ENCODE measurements at regions not wholly inside any gene's neighbourhood (a gene's known extent, or its start where the extent isn't known, plus 50 kb on each side); places are given as distances from the start of the nearest gene placed in this dataset.

DNA sequence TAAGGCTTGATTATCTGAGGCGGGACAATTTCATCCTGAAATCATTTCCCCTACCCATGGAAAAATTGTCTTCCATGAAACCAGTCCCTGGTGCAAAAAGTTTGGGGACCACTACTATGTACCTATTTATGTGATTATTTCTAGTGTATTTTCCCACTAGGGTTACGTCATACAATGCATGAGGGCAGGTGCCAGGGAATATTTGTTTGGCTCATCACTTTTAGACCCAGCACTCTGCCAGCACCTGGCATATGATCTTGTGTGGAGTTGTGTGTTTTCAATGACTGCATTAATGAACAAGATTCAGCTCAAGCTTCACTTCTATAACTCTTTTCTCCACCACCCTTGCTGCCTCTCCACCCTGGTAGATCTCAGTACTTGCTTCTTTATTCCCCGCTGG is 73.3 kb upstream of the TNKS2 start:
- POLR2A ChIA-PET = no interaction called here

DNA sequence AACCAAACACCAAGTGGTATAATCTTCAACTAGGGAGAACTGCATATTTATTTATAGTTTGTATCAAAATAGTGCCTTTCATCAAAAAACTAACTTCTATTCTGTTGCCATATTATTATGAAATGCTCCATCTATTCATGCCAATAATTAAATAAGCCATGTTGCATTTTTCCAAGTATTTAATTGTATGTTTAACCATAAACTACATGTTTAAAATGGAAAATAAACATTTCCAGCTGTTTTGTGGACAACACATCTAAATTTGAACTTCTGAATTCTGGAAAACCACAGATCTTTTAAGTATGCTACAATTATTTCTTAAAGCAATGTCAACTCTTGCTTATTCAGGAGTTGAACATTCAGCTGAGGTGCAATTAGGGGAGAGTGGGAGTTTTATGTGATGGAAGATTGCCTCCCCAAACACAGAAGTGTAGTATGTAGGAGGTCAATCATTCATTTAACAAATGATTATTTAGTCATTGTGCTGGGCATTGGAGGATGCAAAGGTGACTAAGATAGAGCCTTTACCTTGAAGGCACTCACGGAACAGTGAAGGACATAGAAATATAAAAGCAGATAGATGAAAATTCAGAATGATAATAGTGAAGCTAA is 80.7 kb upstream of the PPP1R3C start:
- H3K4me2 ChIP-seq = no peak overlapping the region
- no peak overlapping the region for H3K9ac ChIP-seq
- no peaks in the 10 kb centered on the region for H4K20me1 ChIP-seq (ENCODE audit: insufficient read depth)
- H2AFZ ChIP-seq (ENCODE audit: low read depth) = no peak overlapping the region
- H3K27me3 ChIP-seq (ENCODE audit: insufficient read depth) = no peaks in the 10 kb centered on the region
- no peak for TF ChIP-seq FOSL2 (IDR thresholded peaks at IDR 0.05; ENCODE audit: borderline replicate concordance, low read depth)
- no peak for TF ChIP-seq NFIC (IDR thresholded peaks at IDR 0.05; ENCODE audit: borderline replicate concordance)
- no peak for TF ChIP-seq GABPA (IDR thresholded peaks at IDR 0.05; ENCODE audit: low read depth)
- no peak for TF ChIP-seq YY1 (IDR thresholded peaks at IDR 0.05; ENCODE audit: low read depth)
- TF ChIP-seq, protein P1, sequence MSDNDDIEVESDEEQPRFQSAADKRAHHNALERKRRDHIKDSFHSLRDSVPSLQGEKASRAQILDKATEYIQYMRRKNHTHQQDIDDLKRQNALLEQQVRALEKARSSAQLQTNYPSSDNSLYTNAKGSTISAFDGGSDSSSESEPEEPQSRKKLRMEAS (IDR thresholded peaks at IDR 0.05; ENCODE audit: low read depth) = no peak
- TF ChIP-seq, protein P2, sequence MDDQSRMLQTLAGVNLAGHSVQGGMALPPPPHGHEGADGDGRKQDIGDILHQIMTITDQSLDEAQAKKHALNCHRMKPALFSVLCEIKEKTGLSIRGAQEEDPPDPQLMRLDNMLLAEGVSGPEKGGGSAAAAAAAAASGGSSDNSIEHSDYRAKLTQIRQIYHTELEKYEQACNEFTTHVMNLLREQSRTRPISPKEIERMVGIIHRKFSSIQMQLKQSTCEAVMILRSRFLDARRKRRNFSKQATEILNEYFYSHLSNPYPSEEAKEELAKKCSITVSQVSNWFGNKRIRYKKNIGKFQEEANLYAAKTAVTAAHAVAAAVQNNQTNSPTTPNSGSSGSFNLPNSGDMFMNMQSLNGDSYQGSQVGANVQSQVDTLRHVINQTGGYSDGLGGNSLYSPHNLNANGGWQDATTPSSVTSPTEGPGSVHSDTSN (IDR thresholded peaks at IDR 0.05) = no peak
- no peak for TF ChIP-seq SIN3A (IDR thresholded peaks at IDR 0.05; ENCODE audit: borderline replicate concordance, low read depth, low read length)
- no peak for TF ChIP-seq RCOR1 (IDR thresholded peaks at IDR 0.05; ENCODE audit: low read length)
- TF ChIP-seq, protein P3, sequence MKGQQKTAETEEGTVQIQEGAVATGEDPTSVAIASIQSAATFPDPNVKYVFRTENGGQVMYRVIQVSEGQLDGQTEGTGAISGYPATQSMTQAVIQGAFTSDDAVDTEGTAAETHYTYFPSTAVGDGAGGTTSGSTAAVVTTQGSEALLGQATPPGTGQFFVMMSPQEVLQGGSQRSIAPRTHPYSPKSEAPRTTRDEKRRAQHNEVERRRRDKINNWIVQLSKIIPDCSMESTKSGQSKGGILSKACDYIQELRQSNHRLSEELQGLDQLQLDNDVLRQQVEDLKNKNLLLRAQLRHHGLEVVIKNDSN (IDR thresholded peaks at IDR 0.05; ENCODE audit: borderline replicate concordance, low read depth) = no peak
- no peak for TF ChIP-seq RFX5 (IDR thresholded peaks at IDR 0.05; ENCODE audit: low read length)
- TF ChIP-seq EP300 (IDR thresholded peaks at IDR 0.05; ENCODE audit: borderline replicate concordance in 1 of 2, low read depth in 1 of 2, low read length in 1 of 2) = no peak
- TF ChIP-seq, protein P4, sequence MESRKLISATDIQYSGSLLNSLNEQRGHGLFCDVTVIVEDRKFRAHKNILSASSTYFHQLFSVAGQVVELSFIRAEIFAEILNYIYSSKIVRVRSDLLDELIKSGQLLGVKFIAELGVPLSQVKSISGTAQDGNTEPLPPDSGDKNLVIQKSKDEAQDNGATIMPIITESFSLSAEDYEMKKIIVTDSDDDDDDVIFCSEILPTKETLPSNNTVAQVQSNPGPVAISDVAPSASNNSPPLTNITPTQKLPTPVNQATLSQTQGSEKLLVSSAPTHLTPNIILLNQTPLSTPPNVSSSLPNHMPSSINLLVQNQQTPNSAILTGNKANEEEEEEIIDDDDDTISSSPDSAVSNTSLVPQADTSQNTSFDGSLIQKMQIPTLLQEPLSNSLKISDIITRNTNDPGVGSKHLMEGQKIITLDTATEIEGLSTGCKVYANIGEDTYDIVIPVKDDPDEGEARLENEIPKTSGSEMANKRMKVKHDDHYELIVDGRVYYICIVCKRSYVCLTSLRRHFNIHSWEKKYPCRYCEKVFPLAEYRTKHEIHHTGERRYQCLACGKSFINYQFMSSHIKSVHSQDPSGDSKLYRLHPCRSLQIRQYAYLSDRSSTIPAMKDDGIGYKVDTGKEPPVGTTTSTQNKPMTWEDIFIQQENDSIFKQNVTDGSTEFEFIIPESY (IDR thresholded peaks at IDR 0.05; ENCODE audit: borderline replicate concordance, low read depth) = no peak
- no peaks in the 10 kb centered on the region for H3K9me2 ChIP-seq
- H3K27ac ChIP-seq (ENCODE audit: low read depth in 2 of 2, low read length in 1 of 2) = no peak overlapping the region
- ChIA-PET CTCF (interaction anchor here (0.8 to 1.4 kb wide), 3 partner anchors 14 to 24 kb away, joined by 3 read pairs; no protein-coding TSS in a partner anchor), POLR2A (no interaction called here)
- H3K4me3 ChIP-seq (ENCODE audit: low read depth in 2 of 2, low read length in 1 of 2) = no peak overlapping the region
- no peak for DNase-seq
- H3K36me3 ChIP-seq (replicated peaks in 1 of 2; ENCODE audit: control insufficient read depth in 1 of 2, insufficient read depth in 2 of 2, low read length in 1 of 2) = no peaks in the 10 kb centered on the region
- WGBS (ENCODE audit: low lambda C conversion rate) = 74% methylated on average over 1 of the region's 1 CpG
- H3F3A ChIP-seq (replicated peaks; ENCODE audit: insufficient read depth) = no peaks in the 10 kb centered on the region
- H3K9me3 ChIP-seq = no peaks in the 10 kb centered on the region
- no peaks in the 10 kb centered on the region; a peak in 1 of 4 replicates for H3K4me1 ChIP-seq (ENCODE audit: control insufficient read depth in 1 of 2, insufficient read depth in 2 of 2, low read depth in 1 of 2, low read length in 1 of 2)
- H3K79me2 ChIP-seq (ENCODE audit: insufficient read depth) = no peaks in the 10 kb centered on the region

More for the DNA sequence above, 73.3 kb upstream of the TNKS2 start:
- Histone ChIP-seq H3K9me2 (no peaks in the 10 kb centered on the region), H3K27ac (ENCODE audit: low read depth in 2 of 2, low read length in 1 of 2) (no peak overlapping the region), H3K4me1 (ENCODE audit: control insufficient read depth in 1 of 2, insufficient read depth in 2 of 2, low read depth in 1 of 2, low read length in 1 of 2) (no peaks in the 10 kb centered on the region), H3K9me3 (no peaks in the 10 kb centered on the region), H2AFZ (ENCODE audit: low read depth) (no peak overlapping the region), H3F3A (replicated peaks; ENCODE audit: insufficient read depth) (no peaks in the 10 kb centered on the region), H3K9ac (no peak overlapping the region), H3K27me3 (ENCODE audit: insufficient read depth) (no peaks in the 10 kb centered on the region), H3K4me3 (ENCODE audit: low read depth in 2 of 2, low read length in 1 of 2) (no peak overlapping the region), H3K36me3 (replicated peaks in 1 of 2; ENCODE audit: control insufficient read depth in 1 of 2, insufficient read depth in 2 of 2, low read length in 1 of 2) (no peaks in the 10 kb centered on the region), H4K20me1 (ENCODE audit: insufficient read depth) (no peaks in the 10 kb centered on the region), H3K4me2 (no peak overlapping the region), H3K79me2 (ENCODE audit: insufficient read depth) (no peaks in the 10 kb centered on the region)
- no peak for TF ChIP-seq SMC3 (IDR thresholded peaks at IDR 0.05; ENCODE audit: low read depth, low read length)
- no peak for DNase-seq
- CTCF ChIA-PET = no interaction called here
- WGBS (ENCODE audit: low lambda C conversion rate) = 77% methylated on average over 3 of the region's 3 CpGs

All from SK-N-SH (cell line).